ENCODE measurements at regions not wholly inside any gene's neighbourhood (a gene's known extent, or its start where the extent isn't known, plus 50 kb on each side); places are given as distances from the start of the nearest gene placed in this dataset.
"Not testable (repeated sequence)": the region's sequence is repeated elsewhere in the genome, so short reads cannot be mapped to it uniquely, and the experiment has no call there.

DNA sequence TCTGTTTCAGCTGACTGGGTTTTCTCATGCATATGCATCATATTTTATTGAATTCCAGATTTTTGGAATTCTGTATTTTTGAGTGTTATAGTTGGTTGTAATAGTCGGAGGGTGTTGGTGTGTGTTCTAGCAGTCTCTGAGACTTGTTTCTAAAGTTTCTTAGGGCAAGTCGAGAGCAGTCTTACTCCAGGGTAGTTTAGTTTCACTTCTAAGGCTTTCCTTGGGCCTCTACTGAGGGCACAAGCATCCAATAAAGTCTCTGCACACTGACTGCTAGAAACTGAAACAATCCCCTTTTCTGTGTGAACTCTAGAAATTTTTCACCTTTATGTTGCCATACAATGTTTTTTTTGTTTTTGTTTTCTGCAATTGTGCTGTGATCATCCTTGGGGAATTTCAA lies 663.7 kb upstream of the LRATD1 start:
- DNase-seq = no peak

DNA sequence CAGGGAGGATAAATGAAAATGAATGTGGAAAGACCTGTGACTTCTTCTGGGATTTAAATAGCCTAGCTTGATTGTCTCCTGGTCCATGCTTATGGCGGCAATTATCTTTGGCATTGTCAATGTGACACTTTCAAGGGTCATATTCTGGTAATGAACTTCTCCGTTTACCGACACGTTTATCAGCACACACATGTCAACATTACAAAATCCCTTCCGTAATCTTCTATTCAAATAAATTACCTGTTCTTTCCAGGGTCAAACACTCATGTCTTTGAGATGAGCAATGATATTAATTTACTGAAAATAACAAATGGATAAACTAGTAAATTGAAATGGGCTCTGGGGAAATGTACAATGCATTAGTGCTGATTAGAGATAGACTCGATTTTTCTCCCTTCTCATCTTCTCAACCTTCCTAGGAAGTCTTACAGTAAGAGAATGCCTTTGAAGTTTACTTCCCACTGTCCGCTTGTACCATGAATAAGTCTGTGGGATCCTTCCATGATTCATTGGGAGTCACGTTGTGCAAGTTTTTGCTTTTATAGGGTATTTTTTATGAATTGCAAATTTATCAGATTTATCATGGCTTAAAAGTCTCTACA lies 646.3 kb upstream of the LRATD1 start:
- DNase-seq = no peak

DNA sequence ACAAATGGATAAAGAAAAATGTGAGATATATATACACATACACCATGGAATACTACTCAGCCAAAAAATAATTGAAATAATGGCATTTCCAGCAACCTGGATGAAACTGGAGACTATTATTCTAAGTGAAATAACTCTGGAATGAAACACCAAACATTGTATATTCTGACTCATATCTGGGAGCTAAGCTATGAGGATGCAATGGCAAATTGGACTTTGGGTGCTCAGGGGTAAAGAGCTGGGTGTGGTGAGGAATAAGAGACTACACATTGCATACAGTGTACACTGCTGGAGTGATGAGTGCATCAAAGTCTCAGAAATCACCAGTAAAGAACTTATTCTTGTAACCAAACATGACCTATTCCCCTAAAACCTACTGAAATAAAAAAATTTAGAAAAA lies 636.0 kb upstream of the LRATD1 start:
- no peak for DNase-seq

DNA sequence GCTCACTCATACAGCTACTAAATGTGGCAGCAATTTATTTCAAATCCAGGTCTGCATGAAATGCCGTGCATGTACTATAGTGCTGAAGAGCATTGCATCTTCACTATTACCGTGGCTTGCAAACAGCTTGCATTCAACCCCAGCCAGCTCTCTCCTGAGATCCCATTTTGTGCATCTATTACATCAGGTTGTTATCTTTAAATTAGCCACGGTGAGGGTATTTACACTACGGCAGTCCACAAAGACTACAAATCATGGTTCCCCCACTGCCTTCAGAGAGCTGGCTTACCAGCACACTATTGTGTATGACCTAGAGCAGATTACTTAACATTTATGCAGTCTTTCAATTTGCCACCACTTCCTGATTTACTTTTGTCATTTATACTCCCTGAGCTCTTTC lies 621.3 kb upstream of the LRATD1 start:
- DNase-seq = no peak

DNA sequence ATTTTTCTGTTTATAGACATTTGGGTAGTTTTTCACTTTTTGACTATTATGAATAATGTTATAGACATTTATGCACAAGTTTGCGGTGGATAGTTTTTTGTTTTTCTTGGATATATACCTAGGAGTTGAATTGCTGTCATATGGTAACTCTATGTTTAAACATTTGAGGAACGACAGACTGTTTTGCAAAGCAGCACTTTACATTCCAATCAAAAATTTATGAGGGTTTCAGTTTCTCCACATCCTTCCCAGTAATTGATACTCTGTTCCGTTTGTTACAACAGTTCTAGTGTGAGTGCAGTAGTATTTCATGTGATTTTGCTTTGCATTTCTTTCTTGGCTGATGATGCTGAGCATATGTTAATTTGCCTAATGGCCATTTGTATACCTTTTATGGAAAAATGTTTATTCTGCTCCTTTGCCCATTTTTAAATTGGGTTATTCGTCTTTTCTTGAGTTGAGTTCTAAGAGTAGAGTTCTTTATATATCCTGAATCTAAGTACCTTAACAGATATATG lies 617.3 kb upstream of the LRATD1 start:
- DNase-seq = no peak

DNA sequence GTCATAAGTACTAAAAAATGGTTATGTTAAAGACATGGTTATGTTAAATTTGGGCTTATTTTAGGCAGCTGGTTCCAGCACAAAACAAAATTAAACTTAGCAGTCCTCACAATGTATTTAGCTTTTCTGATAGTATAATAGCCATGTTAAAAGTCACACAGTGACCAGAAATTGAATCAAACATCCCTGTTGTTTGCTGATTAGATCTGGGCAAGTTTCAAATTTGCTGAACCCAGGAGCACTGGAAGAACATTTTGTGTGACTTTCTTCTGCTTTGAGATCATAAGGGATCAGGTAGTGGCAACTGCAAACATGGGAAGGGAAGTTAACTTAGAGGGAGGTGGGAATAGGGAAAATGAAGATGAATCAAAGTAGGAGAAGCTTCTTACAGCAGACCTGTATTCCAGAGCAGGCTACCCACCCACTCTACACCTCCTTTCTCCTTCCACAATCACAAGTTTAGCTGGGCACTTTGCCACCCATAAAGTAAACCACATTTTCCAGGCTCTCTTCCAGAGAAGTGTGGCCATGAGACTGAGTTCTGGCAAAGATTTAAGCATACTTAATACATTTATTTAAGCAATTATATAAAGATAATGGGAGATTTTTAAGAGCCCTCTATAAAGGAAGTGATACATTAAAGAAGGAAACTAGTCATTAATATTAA lies 616.1 kb upstream of the LRATD1 start:
- DNase-seq = no peak

DNA sequence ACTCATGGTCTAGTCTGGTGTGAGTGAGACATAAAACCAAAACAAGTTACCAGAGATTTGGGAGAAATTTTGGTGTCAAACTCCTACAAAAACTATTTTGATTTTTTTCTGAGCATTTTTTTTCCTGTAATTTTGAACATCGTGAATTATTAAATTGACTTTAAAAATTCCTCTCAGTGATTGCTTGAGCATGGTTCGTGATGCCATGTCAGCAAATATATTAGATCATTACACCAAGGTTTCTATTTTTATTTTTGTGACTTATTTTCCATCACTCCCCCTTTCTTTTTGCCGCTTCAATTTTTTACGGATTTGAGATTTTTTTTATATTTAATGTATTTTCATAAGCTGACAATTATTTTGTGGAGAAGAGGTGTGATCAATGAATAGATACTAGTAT lies 613.9 kb upstream of the LRATD1 start:
- no peak for DNase-seq

DNA sequence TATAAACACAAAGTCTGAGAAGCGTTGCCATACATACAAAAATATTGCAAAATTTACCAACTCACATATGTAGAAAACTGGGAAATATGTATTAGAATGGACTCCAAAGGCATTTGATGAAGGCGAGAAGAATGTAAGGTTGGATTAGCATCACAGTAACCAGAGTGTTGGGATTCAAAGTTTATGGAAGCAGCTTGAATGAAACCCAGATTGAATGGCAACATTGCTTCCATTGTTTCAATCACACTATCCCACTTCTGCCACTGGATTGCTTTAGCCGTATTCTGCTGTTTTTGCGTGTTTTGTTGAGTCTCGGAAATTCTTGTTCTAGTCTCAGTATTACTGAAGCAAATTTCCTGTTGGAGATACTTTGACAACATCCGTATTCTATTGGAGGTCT lies 609.0 kb upstream of the LRATD1 start:
- DNase-seq = no peak

DNA sequence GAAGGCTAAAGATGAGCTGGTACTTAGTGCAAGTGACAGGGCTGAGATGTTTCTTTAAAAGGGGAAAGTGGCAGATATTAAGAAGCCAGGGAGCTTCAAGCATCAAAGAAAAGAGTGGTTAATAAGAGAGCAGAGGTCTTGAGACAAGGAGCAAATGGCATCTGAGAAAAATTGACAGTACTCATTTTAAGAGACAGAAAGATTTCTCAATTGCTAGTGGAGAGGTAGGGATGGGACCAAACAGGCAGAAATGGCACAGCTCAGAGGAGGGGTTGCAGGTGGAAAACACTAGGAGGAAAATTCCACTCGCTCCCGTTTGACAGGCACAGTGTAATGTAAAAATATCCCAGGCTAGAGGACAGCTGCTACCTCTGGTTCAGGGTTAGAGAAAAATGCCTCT lies 593.4 kb upstream of the LRATD1 start:
- no peak for DNase-seq

DNA sequence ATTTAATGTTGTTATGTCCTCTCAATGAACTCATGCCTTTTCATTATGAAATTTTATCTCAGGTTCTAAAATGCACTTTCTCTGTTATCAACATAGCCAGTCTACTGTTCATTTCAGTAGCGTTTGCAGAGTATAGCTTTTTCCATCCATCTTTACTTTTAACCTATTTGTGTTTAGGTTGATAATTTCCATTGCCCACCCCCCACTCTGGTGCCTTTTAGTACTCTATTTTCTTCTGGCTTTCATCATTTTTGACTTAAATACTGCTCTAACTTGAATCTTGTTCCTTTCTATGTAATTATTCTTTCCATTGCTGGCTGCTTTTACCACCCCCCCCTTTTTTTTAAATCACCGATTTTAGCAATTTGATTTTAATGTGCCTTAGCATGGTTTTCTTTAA lies 585.0 kb upstream of the LRATD1 start:
- DNase-seq = no peak

DNA sequence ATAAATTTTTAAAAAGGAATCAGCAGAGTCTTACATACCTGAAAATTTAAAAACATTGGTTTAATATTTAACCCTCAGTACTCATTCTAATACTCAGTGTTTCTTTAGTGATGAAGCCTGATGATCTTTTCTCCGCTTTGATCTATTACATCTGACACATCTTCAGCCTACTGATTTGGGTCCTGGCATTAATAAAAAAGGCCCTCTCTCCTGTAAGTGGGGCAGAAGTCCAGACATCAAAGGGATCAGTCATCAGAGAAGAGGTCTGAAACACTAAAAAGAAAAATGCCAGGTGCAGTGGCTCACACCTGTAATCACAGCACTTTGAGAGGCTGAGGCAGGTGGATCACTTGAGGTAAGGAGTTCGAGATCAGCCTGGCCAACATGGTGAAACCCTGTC lies 581.1 kb upstream of the LRATD1 start:
- DNase-seq = no peak

DNA sequence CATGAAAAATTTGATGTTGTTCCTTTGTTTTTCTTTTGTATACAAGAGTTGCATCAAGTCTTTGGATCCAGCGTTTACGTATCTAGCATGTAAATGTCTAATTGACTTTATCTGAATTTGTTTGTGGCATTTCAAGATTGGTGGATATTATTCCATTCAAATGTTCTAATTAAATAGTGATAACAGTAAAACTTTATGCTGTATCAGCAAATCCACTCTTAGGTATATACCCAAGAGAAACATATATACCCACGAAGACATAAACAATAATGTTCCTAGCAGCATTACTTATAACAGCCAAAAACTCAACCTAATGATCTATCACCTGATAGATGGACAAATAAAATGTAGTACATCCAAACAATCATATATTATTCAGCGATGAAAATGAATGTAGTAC lies 579.4 kb upstream of the LRATD1 start:
- no peak for DNase-seq

DNA sequence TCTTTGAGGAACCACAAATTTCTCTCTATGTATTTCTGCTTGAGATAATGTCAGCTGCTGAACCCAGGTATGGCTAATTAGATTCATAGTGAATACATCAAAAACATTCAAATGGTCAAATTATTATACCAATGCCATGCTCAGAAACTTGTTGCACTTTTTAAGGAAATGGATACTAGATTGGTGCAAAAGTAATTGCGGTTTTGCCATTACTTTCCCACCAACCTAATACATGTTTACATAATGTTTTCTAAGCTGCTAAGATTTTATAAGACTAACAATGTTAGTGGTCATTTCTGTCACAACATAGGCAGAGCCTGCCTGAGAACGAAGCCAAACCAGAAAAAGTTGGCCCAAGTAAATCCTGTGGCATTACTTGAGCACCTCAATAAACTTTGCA lies 568.2 kb upstream of the LRATD1 start:
- DNase-seq = no peak

DNA sequence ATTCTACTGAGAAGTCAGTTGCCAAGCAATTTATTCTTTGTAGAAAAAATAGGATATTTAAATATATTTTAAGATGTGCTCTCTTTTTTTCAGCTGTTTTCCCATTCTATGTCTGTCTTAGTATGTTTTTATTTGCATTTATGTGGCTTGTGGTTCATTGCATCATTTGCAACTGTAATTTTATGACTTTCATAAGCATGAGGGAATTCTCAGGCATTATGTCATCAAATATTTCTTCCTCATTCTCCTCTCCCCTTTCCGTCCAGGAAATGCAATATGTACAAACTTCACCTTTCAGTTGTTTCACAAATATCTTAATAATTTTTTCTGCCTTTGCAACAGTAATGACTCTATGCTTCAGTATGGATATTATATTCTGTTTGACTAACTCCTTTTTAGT lies 560.2 kb upstream of the LRATD1 start:
- no peak for DNase-seq

DNA sequence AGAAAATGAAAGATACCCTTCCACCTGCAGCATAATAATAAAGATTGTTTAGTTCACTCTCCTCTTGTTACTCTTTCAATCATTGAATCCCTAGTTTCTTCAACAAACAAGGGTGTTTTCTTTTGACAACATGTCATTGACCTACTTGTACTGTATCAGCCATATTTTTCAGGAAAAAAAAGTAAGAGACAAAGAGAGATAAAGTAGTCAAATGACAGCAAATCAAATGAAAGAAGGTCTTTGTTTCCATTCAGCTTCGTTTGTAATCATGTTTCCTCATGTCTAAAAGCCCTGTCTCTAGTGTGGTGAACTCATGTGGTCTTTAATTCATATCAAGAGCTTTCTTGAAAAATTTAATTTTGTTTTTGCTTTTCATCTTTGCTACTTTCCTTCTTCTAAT lies 557.8 kb upstream of the LRATD1 start:
- DNase-seq = no peak

DNA sequence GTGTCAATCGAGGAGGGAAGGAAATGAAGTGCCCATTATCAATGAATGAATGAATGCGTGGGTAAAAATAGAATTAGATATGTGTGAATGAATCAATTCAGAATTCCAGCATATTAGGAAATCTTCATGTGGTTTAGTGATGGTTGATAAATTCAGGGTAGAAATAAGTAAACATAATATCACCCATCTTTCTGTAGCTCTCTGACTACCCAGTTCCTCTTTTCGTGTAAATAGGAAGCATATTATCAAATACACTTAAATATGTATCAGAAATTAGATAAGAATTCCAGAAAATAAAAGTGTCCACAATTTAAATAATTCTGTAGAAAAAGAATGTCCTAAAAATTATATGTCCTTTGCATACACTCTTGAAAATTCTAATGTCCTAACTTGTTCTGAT lies 552.9 kb upstream of the LRATD1 start:
- no peak for DNase-seq

DNA sequence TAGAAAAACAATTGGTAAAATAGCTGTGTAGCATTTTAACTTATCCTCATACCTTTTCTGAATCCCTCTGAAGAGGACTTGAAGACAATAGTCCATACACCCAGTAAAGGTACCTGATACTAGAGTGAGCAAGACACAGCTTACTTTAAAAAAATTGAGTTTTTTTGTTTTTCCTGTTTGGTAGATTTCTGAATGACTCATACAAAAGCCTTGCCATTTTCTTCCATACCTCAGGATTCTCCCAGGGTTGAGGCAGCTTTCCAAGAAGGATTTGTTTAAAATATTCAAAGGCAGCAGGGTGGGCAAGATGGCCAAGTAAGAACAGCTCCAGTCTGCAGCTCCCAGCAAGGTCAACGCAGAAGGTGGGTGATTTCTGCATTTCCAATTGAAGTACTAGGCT lies 551.0 kb upstream of the LRATD1 start:
- no peak for DNase-seq

DNA sequence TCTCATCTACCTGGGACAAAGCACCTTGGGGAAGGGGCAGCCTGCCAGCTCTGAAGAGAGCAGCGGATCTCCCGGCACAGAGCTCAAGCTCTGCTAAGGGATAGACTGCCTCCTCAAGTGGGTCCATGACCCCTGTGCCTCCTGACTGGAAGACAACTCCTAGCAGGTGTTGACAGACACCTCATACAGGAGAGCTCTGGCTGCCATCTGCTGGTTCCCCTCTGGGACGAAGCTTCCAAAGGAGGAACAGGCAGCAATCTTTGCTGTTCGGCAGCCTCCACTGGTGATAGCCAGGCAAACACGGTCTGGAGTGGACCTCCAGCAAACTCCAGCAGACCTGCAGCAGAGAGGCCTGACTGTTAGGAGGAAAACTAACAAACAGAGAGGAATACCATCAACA lies 549.9 kb upstream of the LRATD1 start:
- no peak for DNase-seq

DNA sequence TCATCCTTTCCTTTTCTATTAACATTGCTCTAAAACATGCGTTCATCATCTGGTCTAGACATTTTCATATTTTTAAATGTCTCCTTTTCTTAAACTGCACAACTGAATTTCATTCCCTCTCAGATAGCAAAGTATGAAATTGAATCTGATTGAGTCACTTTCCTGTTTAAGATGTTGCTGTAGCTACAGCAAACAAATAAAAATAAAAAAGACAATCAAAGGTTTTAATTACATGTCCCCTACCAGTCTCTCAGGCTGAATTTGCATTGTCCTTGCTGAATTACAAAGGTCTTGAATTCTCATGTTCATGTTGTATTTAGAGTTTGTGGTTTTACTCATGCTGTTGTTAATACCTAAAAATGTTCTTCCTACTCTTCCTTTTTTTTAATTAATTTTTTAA lies 537.9 kb upstream of the LRATD1 start:
- no peak for DNase-seq

DNA sequence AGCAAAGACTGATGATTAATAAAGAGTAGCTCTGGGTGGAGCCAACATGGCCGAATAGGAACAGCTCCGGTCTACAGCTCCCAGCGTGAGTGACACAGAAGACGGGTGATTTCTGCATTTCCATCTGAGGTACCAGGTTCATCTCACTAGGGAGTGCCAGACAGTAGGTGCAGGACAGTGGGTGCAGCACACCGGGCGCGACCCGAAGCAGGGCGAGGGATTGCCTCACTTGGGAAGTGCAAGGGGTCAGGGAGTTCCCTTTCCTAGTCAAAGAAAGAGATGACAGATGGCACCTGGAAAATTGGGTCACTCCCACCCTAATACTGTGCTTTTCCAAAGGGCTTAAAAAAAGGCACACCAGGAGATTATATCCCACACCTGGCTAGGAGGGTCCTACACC lies 533.4 kb upstream of the LRATD1 start:
- not testable (repeated sequence) for DNase-seq

DNA sequence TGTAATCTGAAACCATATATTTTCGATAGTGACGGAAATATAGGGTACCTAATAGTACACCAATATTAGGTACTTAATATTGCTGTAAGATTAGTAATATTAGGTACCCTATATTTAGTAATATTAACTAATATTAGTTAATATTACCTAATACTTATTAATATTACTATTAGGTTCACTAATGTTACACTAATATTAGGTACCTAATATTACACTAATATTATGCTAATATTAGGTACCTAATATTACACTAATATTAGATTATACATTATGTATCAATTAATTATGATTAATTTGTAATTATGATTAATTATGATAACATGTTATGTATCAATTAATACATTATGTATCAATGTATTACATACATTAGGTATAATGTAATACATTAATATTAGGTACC lies 518.2 kb upstream of the LRATD1 start:
- DNase-seq = no peak

DNA sequence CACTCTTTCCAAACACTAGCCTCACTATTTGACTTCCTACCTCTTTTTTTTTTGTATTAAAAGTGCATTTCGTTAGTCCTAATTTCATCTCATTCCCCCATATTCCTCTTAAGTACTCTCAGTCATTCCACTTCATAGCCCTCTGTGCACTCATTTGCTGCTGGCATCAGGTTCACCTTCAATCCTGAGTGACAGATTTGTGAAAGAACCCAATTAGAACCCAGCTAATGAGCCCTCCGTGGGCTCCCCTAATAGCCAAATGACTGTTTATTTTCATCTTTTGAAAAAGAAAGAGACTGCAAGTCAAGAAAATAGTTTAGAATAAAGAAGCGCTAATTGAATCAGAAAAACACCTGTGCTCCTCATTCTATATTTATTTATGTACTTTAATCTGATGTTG lies 512.1 kb upstream of the LRATD1 start:
- no peak for DNase-seq

DNA sequence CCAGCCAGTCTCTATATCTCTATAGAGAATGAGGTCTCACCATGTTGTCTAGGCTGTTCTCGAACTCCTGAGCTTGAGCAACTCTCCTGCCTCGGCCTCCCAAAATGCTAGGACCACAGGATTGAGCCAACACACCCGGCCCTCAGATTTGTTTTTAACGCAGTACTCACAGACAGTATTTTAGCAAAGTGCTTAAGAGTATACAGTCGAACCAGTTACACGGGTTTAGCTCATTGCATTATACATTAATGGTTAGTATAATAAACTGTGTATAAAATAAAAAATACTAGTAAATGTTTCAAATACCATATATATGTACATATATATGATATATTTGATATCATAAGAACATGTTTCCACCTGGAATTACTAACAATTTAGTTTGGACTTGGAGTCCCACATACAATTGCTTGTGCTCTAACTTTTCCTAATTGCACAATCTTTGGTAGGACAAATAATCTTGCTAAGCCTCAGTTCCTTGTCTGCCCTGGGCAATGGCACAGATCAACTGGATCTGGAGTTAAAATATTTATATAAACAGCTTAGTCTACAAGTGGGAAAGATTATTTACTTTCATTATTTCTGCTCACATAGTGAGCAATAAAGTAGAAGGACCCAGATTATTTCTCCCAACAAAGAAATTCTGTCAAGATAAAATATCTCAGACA lies 508.9 kb upstream of the LRATD1 start:
- no peak for DNase-seq

DNA sequence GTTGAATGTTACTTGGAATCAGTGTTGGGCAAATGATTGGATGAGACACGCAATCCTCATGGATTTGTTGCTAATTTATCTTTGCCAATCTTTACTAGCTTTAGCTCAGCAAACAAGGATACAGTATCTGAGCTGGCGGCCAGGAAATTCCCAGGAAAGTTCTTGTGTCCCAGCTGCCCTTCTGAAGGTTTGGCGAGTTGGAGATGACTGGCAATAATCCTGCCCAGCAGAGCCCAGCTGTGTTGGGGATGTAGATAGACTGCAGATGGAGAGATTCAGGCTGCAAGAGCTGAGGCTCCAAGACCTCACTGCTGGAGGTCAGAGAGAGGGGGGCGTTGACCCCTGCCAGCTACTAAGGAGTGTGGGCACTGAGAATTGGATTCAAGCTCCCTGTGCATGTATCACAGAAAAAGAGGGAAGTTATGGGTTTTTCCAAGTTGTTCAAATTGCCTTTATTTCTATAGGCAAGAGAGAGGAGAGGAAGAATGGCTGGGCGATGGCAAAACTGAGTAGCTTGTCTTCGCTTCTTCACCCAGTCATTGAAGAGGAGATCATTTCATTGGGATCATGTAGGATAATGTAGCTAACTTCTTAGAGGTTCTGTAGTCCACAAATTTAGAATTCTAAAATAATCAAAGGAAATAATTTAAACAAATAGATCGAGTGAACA lies 506.8 kb upstream of the LRATD1 start:
- DNase-seq = no peak

All from bone marrow (tissue), 2 donors.